GM19025 (cell line): ENCODE measurements at regions not wholly inside any gene's neighbourhood (a gene's known extent, or its start where the extent isn't known, plus 50 kb on each side); places are given as distances from the start of the nearest gene placed in this dataset.
"Not testable (repeated sequence)": the region's sequence is repeated elsewhere in the genome, so short reads cannot be mapped to it uniquely, and the experiment has no call there.

Experiments used
- ATAC-seq: cut with Tn5 transposase; IDR thresholded peaks from one replicate; pipeline ENCODE4 v1.9.1; 2021; ENCODE audit warnings: mild to moderate bottlenecking, low read depth, moderate library complexity; ENCODE audit not compliant: unreplicated experiment

DNA sequence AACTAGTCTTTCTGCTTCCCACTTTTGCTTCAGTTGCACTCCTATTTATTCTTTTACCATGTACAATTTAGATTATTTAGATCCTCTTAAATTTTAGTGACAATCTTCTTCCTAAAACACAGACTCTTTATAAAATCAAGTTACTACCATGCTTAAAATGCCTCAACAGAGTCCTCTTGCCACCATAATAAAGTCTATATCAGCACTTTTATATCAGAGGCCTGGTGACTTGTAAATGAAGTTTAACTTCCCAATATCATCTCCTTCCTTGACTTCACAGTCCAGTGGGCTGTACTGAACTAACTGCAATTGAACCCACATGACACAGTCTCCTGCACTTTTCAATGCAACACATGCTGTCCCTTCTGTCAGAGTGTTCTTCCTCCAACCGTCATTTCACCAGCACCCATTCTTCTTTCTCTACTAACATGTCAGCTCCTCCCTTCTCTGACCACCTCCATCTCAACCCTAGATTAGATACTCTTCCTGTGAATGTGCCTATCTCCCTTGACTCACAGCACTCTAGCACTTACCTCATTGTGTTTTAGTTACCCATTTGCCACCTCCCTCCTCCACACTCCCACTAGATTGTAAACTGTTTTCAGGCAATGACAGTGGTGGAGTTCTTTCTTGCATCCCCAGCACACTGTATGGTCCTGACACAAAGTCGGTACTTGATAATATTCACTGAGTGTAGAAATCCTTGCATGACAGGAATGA lies 414.9 kb downstream of the SATB2 start:
- no peak for ATAC-seq

GRCh38 chr2:199040522-199040921 lies 417.2 kb downstream of the SATB2 start:
- no peak for ATAC-seq

DNA sequence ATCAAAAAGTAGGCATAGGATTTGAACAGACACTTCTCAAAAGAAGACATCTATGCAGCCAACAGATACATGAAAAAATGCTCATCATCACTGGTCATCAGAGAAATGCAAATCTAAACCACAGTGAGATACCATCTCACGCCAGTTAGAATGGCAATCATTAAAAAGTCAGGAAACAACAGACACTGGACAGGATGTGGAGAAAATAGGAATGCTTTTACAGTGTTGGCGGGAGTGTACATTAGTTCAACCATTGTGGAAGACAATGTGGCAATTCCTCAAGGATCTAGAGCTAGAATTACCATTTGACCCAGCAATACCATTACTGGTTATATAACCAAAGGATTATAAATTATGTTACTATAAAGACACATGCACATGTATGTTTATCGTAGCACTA lies 424.0 kb downstream of the SATB2 start:
- not testable (repeated sequence) for ATAC-seq

- no peak for ATAC-seq
Observed at GRCh38 chr2:199025146-199025545, 432.6 kb downstream of the SATB2 start.

- no peak for ATAC-seq
Observed at GRCh38 chr2:199024224-199024623, 433.5 kb downstream of the SATB2 start.

GRCh38 chr2:199019898-199020507 lies 437.7 kb downstream of the SATB2 start:
- ATAC-seq: no peak

DNA sequence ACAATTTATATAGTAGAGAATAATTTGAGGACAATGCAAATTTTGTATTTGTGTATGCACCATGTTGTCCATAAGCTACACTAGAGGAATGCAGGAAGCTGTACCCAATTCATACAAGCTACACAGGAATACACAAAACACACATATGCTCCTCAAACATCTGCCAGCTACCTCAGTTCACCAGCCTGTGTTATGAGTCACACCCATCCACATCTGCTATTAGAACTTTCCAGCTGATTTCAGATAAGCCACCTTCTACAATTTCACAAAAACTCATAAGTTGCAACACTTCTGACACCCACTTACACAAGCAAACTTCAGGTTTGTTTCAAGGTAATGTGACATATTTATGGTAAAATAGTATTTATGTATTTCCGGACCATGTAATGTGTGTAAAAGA lies 438.9 kb downstream of the SATB2 start:
- ATAC-seq: no peak

DNA sequence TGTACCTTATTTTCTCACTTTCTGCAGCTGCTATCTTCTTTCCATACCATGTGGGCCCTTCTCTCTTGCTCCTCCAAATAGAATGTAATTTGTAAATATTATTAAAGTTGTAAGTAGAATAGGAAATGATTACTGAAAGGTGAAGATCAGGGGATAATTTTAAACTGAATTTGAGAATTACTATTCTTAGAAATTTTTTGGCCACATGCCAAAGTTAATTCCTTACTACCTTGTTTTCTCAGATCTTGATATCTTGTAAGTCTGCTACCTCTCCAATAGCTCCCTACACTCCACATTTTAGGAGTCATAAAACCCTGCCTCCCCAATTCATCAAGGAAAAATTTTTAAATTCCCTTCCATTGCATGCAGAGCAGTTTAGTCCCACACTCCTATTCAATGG lies 442.7 kb downstream of the SATB2 start:
- no peak for ATAC-seq

DNA sequence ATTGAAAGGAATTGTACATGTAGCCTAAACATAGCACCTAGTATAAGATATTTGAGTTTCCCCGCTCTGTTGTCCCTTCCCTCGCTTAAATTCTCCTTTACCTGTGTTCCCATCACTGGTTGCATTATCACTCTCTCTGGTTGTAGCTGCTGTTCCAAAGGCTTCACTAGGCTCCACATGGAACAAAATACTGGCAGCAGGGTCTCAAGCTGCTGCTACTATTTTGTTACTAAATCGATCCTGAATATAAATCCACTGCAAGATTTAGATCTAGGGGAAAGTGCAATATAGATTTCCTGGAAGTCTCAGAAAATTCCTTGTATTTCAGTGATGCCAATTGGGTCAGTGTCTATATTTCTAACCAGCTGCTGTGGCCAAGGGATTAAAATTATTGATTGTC lies 443.5 kb downstream of the SATB2 start:
- ATAC-seq: no peak

GRCh38 chr2:199011908-199012307 lies 445.8 kb downstream of the SATB2 start:
- no peak for ATAC-seq

DNA sequence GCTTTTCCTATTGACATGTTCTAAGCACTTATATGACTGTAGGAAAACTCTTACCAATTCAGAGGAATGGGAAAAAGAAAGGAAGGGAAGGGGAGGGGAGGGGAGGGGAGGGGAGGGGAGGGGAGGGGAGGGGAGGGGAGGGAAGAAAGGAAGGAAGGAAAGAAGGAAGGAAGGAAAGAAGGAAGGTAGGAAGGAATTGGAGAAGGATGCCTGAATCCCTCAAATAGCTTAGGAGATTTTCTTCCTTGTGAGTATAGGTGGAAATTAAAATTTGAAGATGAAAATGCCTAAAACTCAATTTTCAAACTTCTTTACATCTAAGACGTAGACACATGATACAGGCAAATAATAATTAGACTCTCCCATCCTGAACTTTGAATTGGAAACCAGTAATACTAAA lies 463.1 kb downstream of the SATB2 start:
- ATAC-seq: no peak

DNA sequence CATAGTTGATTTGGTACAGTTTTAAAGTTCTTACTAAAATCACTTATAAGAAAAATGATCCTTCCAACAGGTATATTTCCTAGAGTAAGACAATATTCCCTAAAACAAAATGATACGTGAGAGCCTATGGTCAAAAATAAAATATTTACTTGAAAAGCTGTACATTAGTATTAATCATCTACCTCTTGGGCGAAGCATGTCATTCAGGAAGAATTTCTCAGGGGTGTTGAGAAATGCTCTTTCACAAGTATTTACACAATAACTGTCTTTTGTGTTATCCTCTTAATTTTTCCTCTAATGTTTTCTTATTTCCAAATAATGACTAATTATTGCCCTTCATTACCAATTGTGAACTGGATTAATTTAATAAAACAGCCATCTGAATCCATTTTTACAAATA lies 466.3 kb downstream of the SATB2 start:
- no peak for ATAC-seq

GRCh38 chr2:198975779-198976178 lies 482.0 kb downstream of the SATB2 start:
- no peak for ATAC-seq

DNA sequence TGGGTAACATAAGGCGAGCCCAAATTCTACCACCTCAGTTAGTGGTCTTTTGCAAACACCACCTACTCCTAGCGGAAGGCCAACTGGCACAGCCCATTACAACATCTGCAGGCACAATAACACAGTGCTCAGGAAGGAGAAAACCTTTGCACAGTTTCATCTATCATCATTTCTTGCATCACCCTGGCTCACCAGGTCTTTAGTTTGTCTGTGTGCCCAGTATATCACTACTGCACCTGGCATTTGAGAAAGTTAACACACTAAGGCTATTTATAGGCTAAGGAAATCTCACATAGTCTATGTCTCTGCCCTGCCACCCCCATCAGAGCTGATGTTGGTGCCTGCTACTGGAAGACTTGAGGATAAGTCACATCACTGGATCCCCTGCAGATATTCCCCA lies 484.0 kb downstream of the SATB2 start:
- no peak for ATAC-seq

GRCh38 chr2:198973181-198973580 lies 484.6 kb downstream of the SATB2 start:
- peak; percentile 61 for ATAC-seq

DNA sequence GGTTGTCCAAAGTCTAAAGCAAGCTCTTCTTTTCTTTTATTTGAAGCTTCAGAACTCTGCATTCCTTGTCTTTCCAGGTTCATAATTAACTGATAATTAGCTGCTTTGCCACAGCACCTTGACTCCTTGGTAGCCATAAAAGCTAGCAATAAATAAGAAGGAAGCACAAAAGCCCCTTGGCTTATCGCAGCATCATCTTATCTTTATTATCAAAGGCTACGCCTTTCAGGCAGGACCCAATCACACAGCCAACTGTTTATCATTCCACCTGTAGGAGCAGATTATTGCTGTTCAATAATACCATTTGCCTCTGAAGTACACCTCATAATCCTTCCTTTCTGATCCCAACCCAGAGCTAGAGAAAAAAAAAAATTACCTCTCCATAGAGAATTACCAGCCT lies 489.2 kb downstream of the SATB2 start:
- ATAC-seq: no peak

GRCh38 chr2:198966269-198966668 lies 491.5 kb downstream of the SATB2 start:
- no peak for ATAC-seq

GRCh38 chr2:198961547-198961946 lies 496.2 kb downstream of the SATB2 start:
- ATAC-seq: no peak

GRCh38 chr2:198957181-198957580 lies 500.6 kb downstream of the SATB2 start:
- no peak for ATAC-seq

- ATAC-seq: no peak
Observed at GRCh38 chr2:198953328-198953727, 504.4 kb downstream of the SATB2 start.

- ATAC-seq: no peak
Observed at GRCh38 chr2:198950803-198951202, 506.9 kb downstream of the SATB2 start.

- no peak for ATAC-seq
Observed at GRCh38 chr2:198945496-198945895, 512.2 kb downstream of the SATB2 start.
